ENCODE measurements at regions not wholly inside any gene's neighbourhood (a gene's known extent, or its start where the extent isn't known, plus 50 kb on each side); places are given as distances from the start of the nearest gene placed in this dataset.

GRCh38 chr17:14771543-14771942 lies 470.7 kb downstream of the HS3ST3B1 start:
- TF ChIP-seq CTCF (IDR thresholded peaks at IDR 0.05; ENCODE audit: extremely low read depth, low read depth, low read length): no peak
- no peak overlapping the region for H3K4me3 ChIP-seq (ENCODE audit: insufficient read depth, low read length)
- H3K27me3 ChIP-seq (ENCODE audit: insufficient read depth, low read length): no peaks in the 10 kb centered on the region
- H3K79me2 ChIP-seq (ENCODE audit: insufficient read depth, low read length): no peaks in the 10 kb centered on the region
- H3K36me3 ChIP-seq (ENCODE audit: insufficient read depth, low read length): no peaks in the 10 kb centered on the region
- DNase-seq (ENCODE audit: insufficient read length, low spot score, missing footprints): no peak
- no peak overlapping the region for H2AFZ ChIP-seq (ENCODE audit: low read length)
- H3K4me1 ChIP-seq (ENCODE audit: insufficient read depth, low read length): peaks cover 15% of the 10 kb centered on the region
- H4K20me1 ChIP-seq (ENCODE audit: insufficient read depth, low read length): no peaks in the 10 kb centered on the region
- no peak overlapping the region for H3K4me2 ChIP-seq (ENCODE audit: insufficient read depth, low read length)
- H3K27ac ChIP-seq (ENCODE audit: low read depth, low read length): no peak overlapping the region
- H3K9me3 ChIP-seq (ENCODE audit: low read depth, low read length): peaks cover 2% of the 10 kb centered on the region

GRCh38 chr17:14768923-14769322 lies 468.0 kb downstream of the HS3ST3B1 start:
- H4K20me1 ChIP-seq (ENCODE audit: insufficient read depth, low read length): no peaks in the 10 kb centered on the region
- H2AFZ ChIP-seq (ENCODE audit: low read length): no peak overlapping the region
- H3K4me3 ChIP-seq (ENCODE audit: insufficient read depth, low read length): no peak overlapping the region
- H3K79me2 ChIP-seq (ENCODE audit: insufficient read depth, low read length): no peaks in the 10 kb centered on the region
- TF ChIP-seq CTCF (IDR thresholded peaks at IDR 0.05; ENCODE audit: extremely low read depth, low read depth, low read length): no peak
- DNase-seq (ENCODE audit: insufficient read length, low spot score, missing footprints): no peak
- H3K9me3 ChIP-seq (ENCODE audit: low read depth, low read length): peaks cover 2% of the 10 kb centered on the region
- no peak overlapping the region for H3K27ac ChIP-seq (ENCODE audit: low read depth, low read length)
- no peaks in the 10 kb centered on the region for H3K36me3 ChIP-seq (ENCODE audit: insufficient read depth, low read length)
- H3K4me1 ChIP-seq (ENCODE audit: insufficient read depth, low read length): no peaks in the 10 kb centered on the region
- no peaks in the 10 kb centered on the region for H3K27me3 ChIP-seq (ENCODE audit: insufficient read depth, low read length)
- H3K4me2 ChIP-seq (ENCODE audit: insufficient read depth, low read length): no peak overlapping the region

- no peaks in the 10 kb centered on the region for H3K27me3 ChIP-seq (ENCODE audit: insufficient read depth, low read length)
- H3K27ac ChIP-seq (ENCODE audit: low read depth, low read length): no peak overlapping the region
- H3K9me3 ChIP-seq (ENCODE audit: low read depth, low read length): no peaks in the 10 kb centered on the region
- H3K4me1 ChIP-seq (ENCODE audit: insufficient read depth, low read length): peaks cover 13% of the 10 kb centered on the region
- H3K79me2 ChIP-seq (ENCODE audit: insufficient read depth, low read length): no peaks in the 10 kb centered on the region
- no peak overlapping the region for H2AFZ ChIP-seq (ENCODE audit: low read length)
- H3K4me2 ChIP-seq (ENCODE audit: insufficient read depth, low read length): no peak overlapping the region
- no peaks in the 10 kb centered on the region for H3K36me3 ChIP-seq (ENCODE audit: insufficient read depth, low read length)
- H4K20me1 ChIP-seq (ENCODE audit: insufficient read depth, low read length): no peaks in the 10 kb centered on the region
- H3K4me3 ChIP-seq (ENCODE audit: insufficient read depth, low read length): no peak overlapping the region
- no peak for DNase-seq (ENCODE audit: insufficient read length, low spot score, missing footprints)
- no peak for TF ChIP-seq CTCF (IDR thresholded peaks at IDR 0.05; ENCODE audit: extremely low read depth, low read depth, low read length)
Measured at GRCh38 chr17:14762736-14763479, 462.0 kb downstream of the HS3ST3B1 start.

- H3K27me3 ChIP-seq (ENCODE audit: insufficient read depth, low read length): no peaks in the 10 kb centered on the region
- H3K4me3 ChIP-seq (ENCODE audit: insufficient read depth, low read length): no peak overlapping the region
- H3K9me3 ChIP-seq (ENCODE audit: low read depth, low read length): no peaks in the 10 kb centered on the region
- no peak overlapping the region for H3K4me2 ChIP-seq (ENCODE audit: insufficient read depth, low read length)
- H3K4me1 ChIP-seq (ENCODE audit: insufficient read depth, low read length): peaks cover 13% of the 10 kb centered on the region
- no peak for TF ChIP-seq CTCF (IDR thresholded peaks at IDR 0.05; ENCODE audit: extremely low read depth, low read depth, low read length)
- no peaks in the 10 kb centered on the region for H3K36me3 ChIP-seq (ENCODE audit: insufficient read depth, low read length)
- H2AFZ ChIP-seq (ENCODE audit: low read length): peak overlapping the region; percentile 23
- no peak for DNase-seq (ENCODE audit: insufficient read length, low spot score, missing footprints)
- no peaks in the 10 kb centered on the region for H3K79me2 ChIP-seq (ENCODE audit: insufficient read depth, low read length)
- no peak overlapping the region for H3K27ac ChIP-seq (ENCODE audit: low read depth, low read length)
- H4K20me1 ChIP-seq (ENCODE audit: insufficient read depth, low read length): no peaks in the 10 kb centered on the region
Measured at GRCh38 chr17:14760719-14761411, 460.0 kb downstream of the HS3ST3B1 start.
